B cell (primary cell): ENCODE measurements at regions not wholly inside any gene's neighbourhood (a gene's known extent, or its start where the extent isn't known, plus 50 kb on each side); places are given as distances from the start of the nearest gene placed in this dataset.

ENCODE experiments used
- ATAC-seq: fragments of 200-7000 bp; cut with Tn5 transposase; one replicate; pipeline ENCODE4 v1.10.0; 2021; ENCODE audit warnings: low read depth, mild to moderate bottlenecking, moderate number of reproducible peaks, moderate library complexity
- CTCF ChIA-PET: fragments of 350-600 bp; sonication (Branson Sonifier 250); formaldehyde crosslinking; loops from one replicate; lab custom pipeline; 2021; ENCODE audit warnings: antibody characterized with exemption, inconsistent platforms; lab: Charles Lee
- POLR2A ChIA-PET: fragments of 350-600 bp; sonication (Branson Sonifier 250); formaldehyde crosslinking; loops from one replicate; lab custom pipeline; 2021; ENCODE audit warnings: antibody characterized with exemption; lab: Charles Lee
- DNase-seq: peaks from one replicate; pipeline ENCODE4 v3.0.0; 2013
- H2AFZ ChIP-seq: 2 replicates; pipeline ENCODE4 v1.6.1; 2012; ENCODE audit warnings: mild to moderate bottlenecking, low read depth, low read length; ENCODE audit not compliant: insufficient read depth, poor library complexity, severe bottlenecking
- H3K27ac ChIP-seq, 2 donors: 1 replicate in 1 of 2; 2 replicates in 1 of 2; pipeline ENCODE4 v1.5.1; 2012 to 2013; ENCODE audit warnings: low read length in 2 of 2, mild to moderate bottlenecking in 2 of 2, moderate library complexity in 1 of 2
- H3K27me3 ChIP-seq, 4 experiments: fragments of 200-600 bp in 1 of 4; sonication (generic) in 1 of 4; replicated peaks in 1 of 4; 1 replicate in 2 of 4; 2 replicates in 2 of 4; pipeline versions ENCODE4 v1.6.1 to v1.7.0; 2013 to 2016; ENCODE audit warnings: low read length in 3 of 4, mild to moderate bottlenecking in 2 of 4, mixed read lengths in 1 of 4, moderate library complexity in 1 of 4; ENCODE audit not compliant: insufficient read depth in 4 of 4, control insufficient read depth in 3 of 4; ENCODE audit errors: control extremely low read depth in 1 of 4
- H3K36me3 ChIP-seq, 2 experiments: replicated peaks in 1 of 2; 1 replicate in 1 of 2; 2 replicates in 1 of 2; pipeline versions ENCODE4 v1.6.1 to v1.7.1; 2013; ENCODE audit warnings: low read length in 1 of 2; ENCODE audit not compliant: insufficient read depth in 2 of 2, control insufficient read depth in 1 of 2; ENCODE audit errors: control extremely low read depth in 1 of 2, extremely low read depth in 1 of 2
- H3K4me1 ChIP-seq, 2 donors: fragments of 200-600 bp in 1 of 2; sonication (generic) in 1 of 2; 1 replicate in 1 of 2; 2 replicates in 1 of 2; pipeline versions ENCODE4 v1.5.1 to v1.6.1; 2013 to 2017; ENCODE audit warnings: low read length in 2 of 2; ENCODE audit not compliant: control insufficient read depth in 2 of 2, insufficient read depth in 2 of 2
- H3K4me2 ChIP-seq: replicated peaks from 2 replicates; pipeline ENCODE3; 2012; ENCODE audit warnings: mild to moderate bottlenecking, low read depth, low read length; ENCODE audit not compliant: poor library complexity, severe bottlenecking
- H3K4me3 ChIP-seq, 5 experiments: fragments of 200-600 bp in 1 of 5; sonication (generic) in 1 of 5; 1 replicate in 3 of 5; 2 replicates in 2 of 5; pipeline versions ENCODE4 v1.5.1 to v1.7.0; 2011 to 2016; ENCODE audit warnings: low read length in 4 of 5, mild to moderate bottlenecking in 4 of 5, low read depth in 2 of 5, control low read depth in 1 of 5, moderate library complexity in 1 of 5; ENCODE audit not compliant: insufficient read depth in 1 of 5; ENCODE audit errors: control extremely low read depth in 1 of 5, extremely low read depth in 1 of 5
- H3K79me2 ChIP-seq: fragments of 200-600 bp; sonication (generic); one replicate; pipeline ENCODE4 v1.6.0; 2016; ENCODE audit warnings: low read length; ENCODE audit not compliant: control insufficient read depth, insufficient read depth
- H3K9ac ChIP-seq: fragments of 200-600 bp; sonication (generic); 2 replicates; pipeline ENCODE4 v1.6.1; 2017; ENCODE audit warnings: mild to moderate bottlenecking, low read length, moderate library complexity
- H3K9me3 ChIP-seq, 3 donors: one replicate each; pipeline versions ENCODE4 v1.6.1 to v1.7.1; 2013; ENCODE audit warnings: low read length in 2 of 3; ENCODE audit not compliant: control insufficient read depth in 2 of 3, insufficient read depth in 1 of 3; ENCODE audit errors: control extremely low read depth in 1 of 3
- H4K20me1 ChIP-seq: 2 replicates; pipeline ENCODE4 v1.6.0; 2012; ENCODE audit warnings: mild to moderate bottlenecking, low read length; ENCODE audit not compliant: insufficient read depth, control insufficient read depth, poor library complexity, severe bottlenecking
- H3K27ac Mint-ChIP-seq: one replicate; pipeline ENCODE4 v1.8.0; 2021; ENCODE audit warnings: mixed read lengths
- H3K27me3 Mint-ChIP-seq: one replicate; pipeline ENCODE4 v1.8.0; 2021; ENCODE audit warnings: mixed read lengths
- H3K4me1 Mint-ChIP-seq: one replicate; pipeline ENCODE4 v1.8.0; 2021; ENCODE audit warnings: mixed read lengths
- H3K4me3 Mint-ChIP-seq: one replicate; pipeline ENCODE4 v1.8.0; 2021; ENCODE audit warnings: mixed read lengths
- H3K9me3 Mint-ChIP-seq: one replicate; pipeline ENCODE4 v1.8.0; 2022; ENCODE audit warnings: mixed read lengths; ENCODE audit not compliant: insufficient read depth
- EZH2 ChIP-seq: IDR thresholded peaks from 2 replicates; pipeline ENCODE4 v1.6.1; 2012; ENCODE audit warnings: borderline replicate concordance, low read depth, mild to moderate bottlenecking, moderate library complexity, low read length; ENCODE audit not compliant: insufficient read depth, poor library complexity, severe bottlenecking
- WGBS: methylation state at CpG from one replicate; pipeline ENCODE4 v1.1.5; 2013; ENCODE audit warnings: missing lambda C conversion rate; ENCODE audit not compliant: insufficient coverage; 5-methylcytosine and 5-hydroxymethylcytosine counted together
- intact Hi-C: fragments of 100-400 bp; cut with micrococcal nuclease; formaldehyde crosslinking; loops from one replicate; pipeline ENCODE4 v1.10.0; 2022
- TF ChIP-seq, protein P1 (sequence below): fragments of 200-600 bp; IDR thresholded peaks from one replicate; pipeline ENCODE4 v1.8.0; 2022; ENCODE audit warnings: antibody characterized with exemption, mild to moderate bottlenecking

GRCh38 chr12:112664569-112664968, 127.0 kb upstream of the RPH3A start:
- no peak overlapping the region for H3K27ac Mint-ChIP-seq
- ATAC-seq, result no peak
- no peak for TF ChIP-seq EZH2
- TF ChIP-seq, protein P1, sequence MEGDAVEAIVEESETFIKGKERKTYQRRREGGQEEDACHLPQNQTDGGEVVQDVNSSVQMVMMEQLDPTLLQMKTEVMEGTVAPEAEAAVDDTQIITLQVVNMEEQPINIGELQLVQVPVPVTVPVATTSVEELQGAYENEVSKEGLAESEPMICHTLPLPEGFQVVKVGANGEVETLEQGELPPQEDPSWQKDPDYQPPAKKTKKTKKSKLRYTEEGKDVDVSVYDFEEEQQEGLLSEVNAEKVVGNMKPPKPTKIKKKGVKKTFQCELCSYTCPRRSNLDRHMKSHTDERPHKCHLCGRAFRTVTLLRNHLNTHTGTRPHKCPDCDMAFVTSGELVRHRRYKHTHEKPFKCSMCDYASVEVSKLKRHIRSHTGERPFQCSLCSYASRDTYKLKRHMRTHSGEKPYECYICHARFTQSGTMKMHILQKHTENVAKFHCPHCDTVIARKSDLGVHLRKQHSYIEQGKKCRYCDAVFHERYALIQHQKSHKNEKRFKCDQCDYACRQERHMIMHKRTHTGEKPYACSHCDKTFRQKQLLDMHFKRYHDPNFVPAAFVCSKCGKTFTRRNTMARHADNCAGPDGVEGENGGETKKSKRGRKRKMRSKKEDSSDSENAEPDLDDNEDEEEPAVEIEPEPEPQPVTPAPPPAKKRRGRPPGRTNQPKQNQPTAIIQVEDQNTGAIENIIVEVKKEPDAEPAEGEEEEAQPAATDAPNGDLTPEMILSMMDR, result no peak
- Histone ChIP-seq H3K36me3 (no peaks in the 10 kb centered on the region), H3K79me2 (no peaks in the 10 kb centered on the region), H3K4me3 (no peak overlapping the region), H2AFZ (no peak overlapping the region), H3K4me2 (no peak overlapping the region), H3K27me3 (peaks cover 0 to 15% (median 5%) of the 10 kb centered on the region in 4 experiments), H3K9me3 (no peaks in the 10 kb centered on the region), H4K20me1 (no peaks in the 10 kb centered on the region), H3K9ac (no peak overlapping the region), H3K4me1 (no peaks in the 10 kb centered on the region), H3K27ac (no peak overlapping the region)
- H3K27me3 Mint-ChIP-seq, result peaks cover 47% of the 10 kb centered on the region
- intact Hi-C loops, result no loop called here
- POLR2A ChIA-PET, result no interaction called here
- H3K9me3 Mint-ChIP-seq, result no peaks in the 10 kb centered on the region
- H3K4me3 Mint-ChIP-seq, result no peak overlapping the region
- CTCF ChIA-PET, result no interaction called here
- H3K4me1 Mint-ChIP-seq, result no peaks in the 10 kb centered on the region
- 67% methylated on average over 1 of the region's 8 CpGs for WGBS
- no peak for DNase-seq

- Histone ChIP-seq H4K20me1 (no peaks in the 10 kb centered on the region), H3K4me3 (no peak overlapping the region), H3K4me1 (no peaks in the 10 kb centered on the region), H3K4me2 (no peak overlapping the region), H3K27ac (no peak overlapping the region), H3K9me3 (no peaks in the 10 kb centered on the region), H2AFZ (no peak overlapping the region), H3K36me3 (no peaks in the 10 kb centered on the region), H3K9ac (no peak overlapping the region), H3K79me2 (no peaks in the 10 kb centered on the region), H3K27me3 (peaks cover 0 to 11% (median 4%) of the 10 kb centered on the region in 4 experiments)
- Mint-ChIP-seq H3K4me3 (no peak overlapping the region), H3K27me3 (peaks cover 44% of the 10 kb centered on the region), H3K9me3 (no peaks in the 10 kb centered on the region), H3K27ac (no peak overlapping the region), H3K4me1 (no peaks in the 10 kb centered on the region)
- ATAC-seq (no peak), DNase-seq (no peak)
- CTCF ChIA-PET, result no interaction called here
- WGBS, result no CpG with 5 or more reads among the region's 2 CpGs
- TF ChIP-seq, protein P1, result no peak
- no peak for TF ChIP-seq EZH2
- intact Hi-C loops, result no loop called here
- POLR2A ChIA-PET, result no interaction called here
These were observed 125.6 kb upstream of the RPH3A start for GRCh38 chr12:112665958-112666357.
